ENCODE measurements at regions not wholly inside any gene's neighbourhood (a gene's known extent, or its start where the extent isn't known, plus 50 kb on each side); places are given as distances from the start of the nearest gene placed in this dataset.

- TF ChIP-seq POLR2AphosphoS5 (IDR thresholded peaks at IDR 0.05; ENCODE audit: low read depth, low read length) (no peak), TAF1 (IDR thresholded peaks at IDR 0.05; ENCODE audit: borderline replicate concordance, insufficient read depth, low read length) (no peak), REST (IDR thresholded peaks at IDR 0.05; ENCODE audit: insufficient read depth in 1 of 2, low read depth in 2 of 2, low read length in 2 of 2) (no peak), SIN3A (IDR thresholded peaks at IDR 0.05; ENCODE audit: borderline replicate concordance, insufficient read depth, low read length) (no peak), FOXP2 (optimal IDR thresholded peaks at IDR 0.05; ENCODE audit: borderline replicate concordance, extremely low read depth, extremely low read length, insufficient read depth) (no peak)
Observed at GRCh38 chr5:135156337-135156714, 122.3 kb upstream of the PITX1 start.
